HEK293 (cell line): ENCODE measurements at regions not wholly inside any gene's neighbourhood (a gene's known extent, or its start where the extent isn't known, plus 50 kb on each side); places are given as distances from the start of the nearest gene placed in this dataset.

ENCODE experiments used
- CTCF ChIA-PET: fragments of 350-600 bp; formaldehyde crosslinking; extraction: SDS; loops from one replicate; lab custom pipeline; 2021; ENCODE audit warnings: antibody characterized with exemption; lab: Yijun Ruan, JAX
- POLR2A ChIA-PET: fragments of 300-600 bp; formaldehyde crosslinking; extraction: SDS; loops from one replicate; lab custom pipeline; 2020; ENCODE audit warnings: antibody characterized with exemption, inconsistent platforms; lab: Yijun Ruan, JAX
- H3K27ac ChIP-seq: fragments of 200-500 bp; sonication (Bioruptor generic); 2 replicates; pipeline ENCODE4 v1.5.1; 2014; ENCODE audit warnings: low read depth, low read length, control low read depth, inconsistent platforms; ENCODE audit errors: extremely low read depth
- H3K36me3 ChIP-seq, 2 experiments: fragments of 200-500 bp in 1 of 2; sonication (Bioruptor generic) in 1 of 2; 1 replicate in 1 of 2; 2 replicates in 1 of 2; pipeline ENCODE4 v1.5.1; 2014 to 2017; ENCODE audit warnings: inconsistent platforms in 2 of 2, low read length in 2 of 2; ENCODE audit not compliant: control insufficient read depth in 2 of 2, insufficient read depth in 1 of 2
- H3K4me1 ChIP-seq: fragments of 200-500 bp; sonication (Bioruptor generic); 2 replicates; pipeline ENCODE4 v1.5.1; 2014; ENCODE audit warnings: mild to moderate bottlenecking, low read length, inconsistent platforms; ENCODE audit not compliant: control insufficient read depth, insufficient read depth
- H3K4me3 ChIP-seq: 2 replicates; pipeline ENCODE4 v1.5.1; 2011; ENCODE audit warnings: low read depth, mild to moderate bottlenecking, control low read depth, low read length, moderate library complexity
- H3K9me3 ChIP-seq: fragments of 200-500 bp; sonication (Bioruptor generic); 2 replicates; pipeline ENCODE4 v1.5.1; 2014; ENCODE audit warnings: low read depth, low read length, inconsistent platforms; ENCODE audit not compliant: control insufficient read depth, insufficient read depth
- EGR2 ChIP-seq: fragments of 450-650 bp; formaldehyde crosslinking; IDR thresholded peaks from 2 replicates; pipeline ENCODE4 v1.5.1; 2016; ENCODE audit warnings: low read depth, missing biosample characterization, missing genetic modification characterization
- GLIS1 ChIP-seq: fragments of 450-650 bp; formaldehyde crosslinking; IDR thresholded peaks from 2 replicates; pipeline ENCODE4 v1.5.1; 2016; ENCODE audit warnings: missing biosample characterization, missing genetic modification characterization
- HIC1 ChIP-seq: fragments of 450-650 bp; formaldehyde crosslinking; IDR thresholded peaks from 2 replicates; pipeline ENCODE4 v1.5.1; 2016; ENCODE audit warnings: missing biosample characterization, missing genetic modification characterization
- IKZF3 ChIP-seq: fragments of 450-650 bp; IDR thresholded peaks from 2 replicates; pipeline ENCODE4 v1.5.0; 2018; ENCODE audit warnings: missing biosample characterization, mild to moderate bottlenecking, missing genetic modification characterization, moderate library complexity
- KLF16 ChIP-seq: fragments of 450-650 bp; formaldehyde crosslinking; IDR thresholded peaks from 2 replicates; pipeline ENCODE4 v1.5.1; 2017; ENCODE audit warnings: missing biosample characterization, missing genetic modification characterization
- MYNN ChIP-seq: fragments of 450-650 bp; formaldehyde crosslinking; IDR thresholded peaks from 2 replicates; pipeline ENCODE4 v1.5.1; 2016; ENCODE audit warnings: missing biosample characterization, missing genetic modification characterization, borderline replicate concordance
- REST ChIP-seq: fragments of 450-650 bp; formaldehyde crosslinking; IDR thresholded peaks from 2 replicates; pipeline ENCODE4 v1.5.1; 2016; ENCODE audit warnings: missing biosample characterization, missing genetic modification characterization
- SCRT2 ChIP-seq: fragments of 450-650 bp; formaldehyde crosslinking; IDR thresholded peaks from 2 replicates; pipeline ENCODE4 v1.5.1; 2016; ENCODE audit warnings: missing biosample characterization, missing genetic modification characterization
- ZBTB17 ChIP-seq: fragments of 450-650 bp; formaldehyde crosslinking; IDR thresholded peaks from 2 replicates; pipeline ENCODE4 v1.5.1; 2016; ENCODE audit warnings: missing biosample characterization, missing genetic modification characterization
- ZBTB48 ChIP-seq: fragments of 450-650 bp; formaldehyde crosslinking; IDR thresholded peaks from 2 replicates; pipeline ENCODE4 v1.5.1; 2016; ENCODE audit warnings: missing biosample characterization, missing genetic modification characterization
- ZEB2 ChIP-seq: fragments of 450-650 bp; formaldehyde crosslinking; IDR thresholded peaks from 2 replicates; pipeline ENCODE4 v1.5.1; 2016; ENCODE audit warnings: missing biosample characterization, missing genetic modification characterization
- ZFHX2 ChIP-seq: fragments of 450-650 bp; formaldehyde crosslinking; conservative IDR thresholded peaks from 2 replicates; pipeline ENCODE4 v1.5.1; 2016; ENCODE audit warnings: missing biosample characterization, missing genetic modification characterization
- ZNF10 ChIP-seq: fragments of 450-650 bp; formaldehyde crosslinking; IDR thresholded peaks from 2 replicates; pipeline ENCODE4 v1.5.1; 2017; ENCODE audit warnings: missing biosample characterization, missing genetic modification characterization
- ZNF16 ChIP-seq: fragments of 450-650 bp; formaldehyde crosslinking; IDR thresholded peaks from 2 replicates; pipeline ENCODE4 v1.5.1; 2016; ENCODE audit warnings: low read depth, missing biosample characterization, missing genetic modification characterization
- ZNF311 ChIP-seq: fragments of 450-650 bp; formaldehyde crosslinking; IDR thresholded peaks from 2 replicates; pipeline ENCODE4 v1.5.1; 2017; ENCODE audit warnings: missing biosample characterization, missing genetic modification characterization, borderline replicate concordance
- ZNF48 ChIP-seq: fragments of 450-650 bp; formaldehyde crosslinking; IDR thresholded peaks from 2 replicates; pipeline ENCODE4 v1.5.1; 2016; ENCODE audit warnings: missing biosample characterization, missing genetic modification characterization
- ZNF561 ChIP-seq: fragments of 450-650 bp; IDR thresholded peaks from 2 replicates; pipeline ENCODE4 v1.5.1; 2018; ENCODE audit warnings: missing biosample characterization, missing genetic modification characterization, borderline replicate concordance
- ZNF596 ChIP-seq: fragments of 450-650 bp; IDR thresholded peaks from 2 replicates; pipeline ENCODE4 v1.5.0; 2018; ENCODE audit warnings: missing biosample characterization, mild to moderate bottlenecking, missing genetic modification characterization, moderate library complexity
- ZNF621 ChIP-seq: fragments of 450-650 bp; formaldehyde crosslinking; IDR thresholded peaks from 2 replicates; pipeline ENCODE4 v1.5.1; 2017; ENCODE audit warnings: missing biosample characterization, missing genetic modification characterization
- ZNF792 ChIP-seq: fragments of 450-650 bp; formaldehyde crosslinking; IDR thresholded peaks from 2 replicates; pipeline ENCODE4 v1.5.1; 2016; ENCODE audit warnings: missing biosample characterization, missing genetic modification characterization
- TF ChIP-seq, protein P1 (sequence below): fragments of 450-650 bp; formaldehyde crosslinking; IDR thresholded peaks from 2 replicates; pipeline ENCODE4 v1.5.1; 2017; ENCODE audit warnings: missing biosample characterization, missing genetic modification characterization
- TF ChIP-seq, protein P2 (sequence below): fragments of 450-650 bp; formaldehyde crosslinking; IDR thresholded peaks from 2 replicates; pipeline ENCODE4; 2016; ENCODE audit warnings: missing biosample characterization, missing genetic modification characterization

GRCh38 chr4:84362896-84363655, 136.0 kb downstream of the NKX6-1 start:
- TF ChIP-seq ZNF48 (tag by site-specific recombination) (no peak), ZNF596 (tag by site-specific recombination) (no peak), ZBTB17 (tag by site-specific recombination) (no peak), GLIS1 (tag by site-specific recombination) (no peak), SCRT2 (tag by site-specific recombination) (no peak), ZFHX2 (tag by site-specific recombination) (peak; percentile 85), EGR2 (tag by site-specific recombination) (peak; percentile 89)
- TF ChIP-seq, protein P1, sequence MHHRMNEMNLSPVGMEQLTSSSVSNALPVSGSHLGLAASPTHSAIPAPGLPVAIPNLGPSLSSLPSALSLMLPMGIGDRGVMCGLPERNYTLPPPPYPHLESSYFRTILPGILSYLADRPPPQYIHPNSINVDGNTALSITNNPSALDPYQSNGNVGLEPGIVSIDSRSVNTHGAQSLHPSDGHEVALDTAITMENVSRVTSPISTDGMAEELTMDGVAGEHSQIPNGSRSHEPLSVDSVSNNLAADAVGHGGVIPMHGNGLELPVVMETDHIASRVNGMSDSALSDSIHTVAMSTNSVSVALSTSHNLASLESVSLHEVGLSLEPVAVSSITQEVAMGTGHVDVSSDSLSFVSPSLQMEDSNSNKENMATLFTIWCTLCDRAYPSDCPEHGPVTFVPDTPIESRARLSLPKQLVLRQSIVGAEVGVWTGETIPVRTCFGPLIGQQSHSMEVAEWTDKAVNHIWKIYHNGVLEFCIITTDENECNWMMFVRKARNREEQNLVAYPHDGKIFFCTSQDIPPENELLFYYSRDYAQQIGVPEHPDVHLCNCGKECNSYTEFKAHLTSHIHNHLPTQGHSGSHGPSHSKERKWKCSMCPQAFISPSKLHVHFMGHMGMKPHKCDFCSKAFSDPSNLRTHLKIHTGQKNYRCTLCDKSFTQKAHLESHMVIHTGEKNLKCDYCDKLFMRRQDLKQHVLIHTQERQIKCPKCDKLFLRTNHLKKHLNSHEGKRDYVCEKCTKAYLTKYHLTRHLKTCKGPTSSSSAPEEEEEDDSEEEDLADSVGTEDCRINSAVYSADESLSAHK (tag by site-specific recombination): no peak
- TF ChIP-seq, all 188 proteins: peak for 2
- CTCF ChIA-PET: no interaction called here
- no peak overlapping the region for H3K4me3 ChIP-seq
- no peaks in the 10 kb centered on the region for H3K9me3 ChIP-seq
- no peaks in the 10 kb centered on the region for H3K36me3 ChIP-seq
- POLR2A ChIA-PET: no interaction called here
- no peaks in the 10 kb centered on the region for H3K4me1 ChIP-seq
- no peak overlapping the region for H3K27ac ChIP-seq

GRCh38 chr4:84342161-84342560, 156.9 kb downstream of the NKX6-1 start:
- H3K27ac ChIP-seq: no peak overlapping the region
- H3K4me1 ChIP-seq: no peaks in the 10 kb centered on the region
- CTCF ChIA-PET: no interaction called here
- no peaks in the 10 kb centered on the region for H3K9me3 ChIP-seq
- POLR2A ChIA-PET: no interaction called here
- H3K36me3 ChIP-seq: no peaks in the 10 kb centered on the region
- H3K4me3 ChIP-seq: no peak overlapping the region
- TF ChIP-seq ZEB2 (tag by site-specific recombination) (no peak), ZNF561 (no peak), ZNF311 (tag by site-specific recombination) (no peak), IKZF3 (tag by site-specific recombination) (no peak), KLF16 (no peak), ZNF621 (no peak), HIC1 (no peak), ZNF16 (tag by site-specific recombination) (no peak), MYNN (tag by site-specific recombination) (no peak), ZNF10 (tag by site-specific recombination) (no peak), ZBTB48 (tag by site-specific recombination) (no peak), REST (no peak), ZNF792 (no peak)
- TF ChIP-seq, protein P2, sequence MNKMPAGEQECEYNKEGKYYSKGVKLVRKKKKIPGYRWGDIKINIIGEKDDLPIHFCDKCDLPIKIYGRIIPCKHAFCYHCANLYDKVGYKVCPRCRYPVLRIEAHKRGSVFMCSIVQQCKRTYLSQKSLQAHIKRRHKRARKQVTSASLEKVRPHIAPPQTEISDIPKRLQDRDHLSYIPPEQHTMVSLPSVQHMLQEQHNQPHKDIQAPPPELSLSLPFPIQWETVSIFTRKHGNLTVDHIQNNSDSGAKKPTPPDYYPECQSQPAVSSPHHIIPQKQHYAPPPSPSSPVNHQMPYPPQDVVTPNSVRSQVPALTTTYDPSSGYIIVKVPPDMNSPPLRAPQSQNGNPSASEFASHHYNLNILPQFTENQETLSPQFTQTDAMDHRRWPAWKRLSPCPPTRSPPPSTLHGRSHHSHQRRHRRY (tag by site-specific recombination): no peak
